WERI-Rb-1 (cell line): ENCODE measurements at regions not wholly inside any gene's neighbourhood (a gene's known extent, or its start where the extent isn't known, plus 50 kb on each side); places are given as distances from the start of the nearest gene placed in this dataset.
A peak's percentile ranks its signal among the peaks of the same experiment; 100 is the strongest.

Experiments
- DNase-seq: peaks from one replicate; pipeline ENCODE4 v3.0.0-alpha.2; 2020
- H3K27ac ChIP-seq: fragments of 250-450 bp; sonication (Bioruptor Pico); 2 replicates; pipeline ENCODE4 v1.5.1; 2020; ENCODE audit warnings: mild to moderate bottlenecking, moderate library complexity
- H3K27me3 ChIP-seq: fragments of 250-450 bp; sonication (Bioruptor Pico); 2 replicates; pipeline ENCODE4 v1.5.1; 2021; ENCODE audit warnings: mild to moderate bottlenecking, low read depth, moderate library complexity; ENCODE audit not compliant: insufficient read depth, severe bottlenecking
- H3K36me3 ChIP-seq: fragments of 250-450 bp; sonication (Bioruptor Pico); 2 replicates; pipeline ENCODE4 v1.5.1; 2020; ENCODE audit warnings: mild to moderate bottlenecking, moderate library complexity
- H3K4me3 ChIP-seq: 2 replicates; pipeline ENCODE4 v1.5.1; 2011; ENCODE audit warnings: low read depth, mild to moderate bottlenecking, control low read depth, low read length
- H3K9me3 ChIP-seq: fragments of 250-450 bp; sonication (Bioruptor Pico); 2 replicates; pipeline ENCODE4 v1.5.1; 2021; ENCODE audit warnings: mild to moderate bottlenecking, moderate library complexity; ENCODE audit not compliant: severe bottlenecking
- CTCF ChIP-seq: IDR thresholded peaks from 2 replicates; pipeline ENCODE4 v1.5.1; 2011; ENCODE audit warnings: low read depth, mild to moderate bottlenecking, control low read depth, inconsistent platforms, low read length

- Histone ChIP-seq H3K27ac (no peak overlapping the region), H3K36me3 (no peaks in the 10 kb centered on the region), H3K4me3 (no peak overlapping the region), H3K27me3 (no peaks in the 10 kb centered on the region), H3K9me3 (no peaks in the 10 kb centered on the region)
- TF ChIP-seq CTCF: no peak
- no peak for DNase-seq
Observed at GRCh38 chr1:116246174-116246573, 126.9 kb upstream of the ATP1A1 start.

GRCh38 chr1:116252271-116252670, 120.8 kb upstream of the ATP1A1 start:
- Histone ChIP-seq H3K9me3 (no peaks in the 10 kb centered on the region), H3K27me3 (no peaks in the 10 kb centered on the region), H3K36me3 (no peaks in the 10 kb centered on the region), H3K4me3 (no peak overlapping the region), H3K27ac (no peak overlapping the region)
- no peak for TF ChIP-seq CTCF
- no peak for DNase-seq

GRCh38 chr1:116252785-116253184, 120.3 kb upstream of the ATP1A1 start:
- Histone ChIP-seq H3K27me3 (no peaks in the 10 kb centered on the region), H3K4me3 (no peak overlapping the region), H3K9me3 (no peaks in the 10 kb centered on the region), H3K27ac (0 out of 2 replicates have a peak overlapping the region, but pooled peaks have one; percentile 6), H3K36me3 (no peaks in the 10 kb centered on the region)
- TF ChIP-seq CTCF: no peak
- DNase-seq: no peak

- Histone ChIP-seq H3K4me3 (no peak overlapping the region), H3K27ac (no peak overlapping the region), H3K36me3 (no peaks in the 10 kb centered on the region), H3K27me3 (no peaks in the 10 kb centered on the region), H3K9me3 (no peaks in the 10 kb centered on the region)
- no peak for TF ChIP-seq CTCF
- DNase-seq: no peak
Observed at GRCh38 chr1:116253566-116254382, 119.3 kb upstream of the ATP1A1 start.

GRCh38 chr1:116254776-116255175, 118.3 kb upstream of the ATP1A1 start:
- Histone ChIP-seq H3K27me3 (no peaks in the 10 kb centered on the region), H3K27ac (peak overlapping the region; percentile 79), H3K36me3 (no peaks in the 10 kb centered on the region), H3K4me3 (no peak overlapping the region), H3K9me3 (no peaks in the 10 kb centered on the region)
- TF ChIP-seq CTCF: no peak
- no peak for DNase-seq
